ENCODE measurements at regions not wholly inside any gene's neighbourhood (a gene's known extent, or its start where the extent isn't known, plus 50 kb on each side); places are given as distances from the start of the nearest gene placed in this dataset.

DNA sequence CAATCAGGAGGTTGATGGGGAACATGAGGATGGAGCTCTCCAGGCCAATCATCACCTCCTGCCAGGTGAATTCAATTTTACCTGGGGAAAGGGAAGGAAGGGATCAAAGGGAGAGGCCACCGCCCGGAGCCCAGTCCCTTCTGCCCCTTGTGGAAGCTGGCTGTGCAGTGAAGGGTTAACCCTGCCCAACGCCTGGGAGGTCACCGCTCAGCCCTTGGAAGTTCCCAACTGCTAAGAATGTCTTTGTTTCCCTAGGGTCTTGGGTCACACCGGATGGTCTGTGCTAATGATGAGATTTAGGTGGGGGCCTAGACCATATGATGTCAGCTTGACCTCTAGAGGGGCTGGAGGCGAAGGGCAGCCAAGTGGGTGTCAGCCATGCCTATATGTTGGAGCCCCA, 52.1 kb upstream of the GCSH start:
- no peak for ATAC-seq
- H3K4me1 ChIP-seq: no peaks in the 10 kb centered on the region
- DNase-seq: no peak
- intact Hi-C loops (cut with DNase I): no loop called here
- H3K27ac ChIP-seq: no peak overlapping the region
- WGBS, 2 donors: 47% methylated on average over 6 of the region's 6 CpGs
- no peak for TF ChIP-seq CTCF (IDR thresholded peaks at IDR 0.05)
- H3K27me3 ChIP-seq: peaks cover 0 to 3% (median 0%) of the 10 kb centered on the region in 4 donors
- H3K9me3 ChIP-seq: no peaks in the 10 kb centered on the region
- H3K4me3 ChIP-seq: no peak overlapping the region
- H3K36me3 ChIP-seq: no peaks in the 10 kb centered on the region
- no peak for FAIRE-seq
